Stimulated activated CD4-positive, alpha-beta T cell treated with anti-CD3 and anti-CD28 coated beads, Interleukin-1b, Interleukin-23, amount 100 ng/mL, for 48 hours (primary cell): ENCODE measurements at regions not wholly inside any gene's neighbourhood (a gene's known extent, or its start where the extent isn't known, plus 50 kb on each side); places are given as distances from the start of the nearest gene placed in this dataset.

ENCODE experiments used
- DNase-seq: peaks from one replicate; pipeline ENCODE4 v3.0.0-alpha.2; 2020

GRCh38 chr20:51335329-51335841 lies 207.1 kb downstream of the NFATC2 start:
- DNase-seq = peak; percentile 55

GRCh38 chr20:51334609-51335008 lies 207.9 kb downstream of the NFATC2 start:
- no peak for DNase-seq

- no peak for DNase-seq
Measured at GRCh38 chr20:51333971-51334370, 208.5 kb downstream of the NFATC2 start.

GRCh38 chr20:51333446-51333845 lies 209.1 kb downstream of the NFATC2 start:
- no peak for DNase-seq

GRCh38 chr20:51331481-51331880 lies 211.0 kb downstream of the NFATC2 start:
- DNase-seq = no peak

- no peak for DNase-seq
Measured at GRCh38 chr20:51329845-51330244, 212.7 kb downstream of the NFATC2 start.

- no peak for DNase-seq
Measured at GRCh38 chr20:51327251-51327841, 215.2 kb downstream of the NFATC2 start.

GRCh38 chr20:51326201-51326819 lies 216.2 kb downstream of the NFATC2 start:
- peak; percentile 18 for DNase-seq

- DNase-seq = no peak
Measured at GRCh38 chr20:51322164-51322707, 220.3 kb downstream of the NFATC2 start.

GRCh38 chr20:51321343-51322163 lies 221.0 kb downstream of the NFATC2 start:
- no peak for DNase-seq

GRCh38 chr20:51319522-51319921 lies 223.0 kb downstream of the NFATC2 start:
- no peak for DNase-seq

GRCh38 chr20:51318058-51318949 lies 224.2 kb downstream of the NFATC2 start:
- peak; percentile 72 for DNase-seq

GRCh38 chr20:51315390-51315789 lies 227.1 kb downstream of the NFATC2 start:
- no peak for DNase-seq

GRCh38 chr20:51313358-51313827 lies 229.1 kb downstream of the NFATC2 start:
- DNase-seq = no peak

- DNase-seq = no peak
Measured at GRCh38 chr20:51312480-51312783, 230.1 kb downstream of the NFATC2 start.

- no peak for DNase-seq
Measured at GRCh38 chr20:51311636-51312479, 230.7 kb downstream of the NFATC2 start.

GRCh38 chr20:51310216-51310615 lies 232.3 kb downstream of the NFATC2 start:
- DNase-seq = no peak

- DNase-seq = no peak
Measured at GRCh38 chr20:51309128-51309527, 233.4 kb downstream of the NFATC2 start.

GRCh38 chr20:51306521-51307358 lies 235.8 kb downstream of the NFATC2 start:
- DNase-seq = peak; percentile 77

- DNase-seq = no peak
Measured at GRCh38 chr20:51306081-51306480, 236.4 kb downstream of the NFATC2 start.
